Fibroblast of skin of scalp (primary cell): ENCODE measurements at regions not wholly inside any gene's neighbourhood (a gene's known extent, or its start where the extent isn't known, plus 50 kb on each side); places are given as distances from the start of the nearest gene placed in this dataset.
"Not testable (repeated sequence)": the region's sequence is repeated elsewhere in the genome, so short reads cannot be mapped to it uniquely, and the experiment has no call there.

ENCODE experiments used
- DNase-seq: peaks from one replicate; pipeline ENCODE4 v3.0.0-alpha.2; 2013

DNA sequence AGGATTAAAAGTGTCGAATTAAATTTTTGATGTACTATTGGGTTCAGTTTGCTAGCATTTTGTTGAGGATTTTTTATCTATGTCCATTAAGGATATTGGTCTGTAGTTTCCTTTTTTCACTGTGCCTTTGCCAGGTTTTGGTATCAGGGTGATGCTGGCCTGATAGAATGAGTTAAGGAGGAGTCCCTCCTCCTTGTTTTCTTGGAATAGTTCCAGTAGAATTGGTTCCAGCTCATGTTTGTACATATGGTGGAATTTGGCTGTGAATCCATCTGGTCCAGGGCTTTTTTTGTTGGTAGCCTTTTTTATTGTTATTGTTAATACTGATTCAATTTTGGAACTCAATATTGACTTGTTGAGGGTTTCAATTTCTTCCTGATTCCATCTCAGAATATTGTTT is 141.8 kb downstream of the SIM1 start:
- no peak for DNase-seq

DNA sequence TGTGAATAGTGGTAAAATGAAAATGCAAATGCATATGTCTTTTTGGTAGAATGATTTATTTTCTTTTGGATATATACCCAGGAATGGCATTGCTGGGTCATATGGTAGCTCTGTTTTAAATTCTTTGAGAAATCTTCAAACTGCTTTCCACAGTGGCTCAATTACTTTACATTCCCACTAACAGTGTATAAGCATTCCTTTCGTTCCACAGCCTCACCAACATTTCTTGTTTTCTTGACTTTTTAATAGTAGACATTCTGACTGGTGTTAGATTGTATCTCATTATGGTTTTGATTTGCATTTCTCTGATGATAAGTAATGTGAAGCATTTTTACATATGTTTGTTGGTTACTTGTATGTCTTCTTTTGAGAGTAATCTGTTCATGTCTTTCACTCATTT is 144.0 kb downstream of the SIM1 start:
- peak; percentile 61 for DNase-seq

DNA sequence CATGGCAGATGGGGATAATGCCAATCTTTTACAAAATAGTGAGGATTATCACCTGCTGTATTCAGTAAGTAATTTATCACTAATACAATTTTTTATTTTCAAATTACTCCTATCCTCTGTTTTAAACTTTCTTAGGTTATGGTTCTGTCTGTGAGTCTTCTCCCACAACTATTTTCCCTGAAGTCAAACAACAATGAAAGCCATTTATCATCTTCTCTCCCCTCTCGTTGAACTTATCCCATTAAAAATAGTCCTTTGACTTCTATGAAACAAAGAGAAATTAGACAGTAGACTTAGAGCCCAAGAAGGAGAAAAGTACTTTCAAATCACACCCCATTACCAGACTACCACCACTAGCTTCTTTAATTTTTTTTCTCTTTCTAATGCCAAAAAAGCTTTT is 147.7 kb downstream of the SIM1 start:
- DNase-seq: no peak

DNA sequence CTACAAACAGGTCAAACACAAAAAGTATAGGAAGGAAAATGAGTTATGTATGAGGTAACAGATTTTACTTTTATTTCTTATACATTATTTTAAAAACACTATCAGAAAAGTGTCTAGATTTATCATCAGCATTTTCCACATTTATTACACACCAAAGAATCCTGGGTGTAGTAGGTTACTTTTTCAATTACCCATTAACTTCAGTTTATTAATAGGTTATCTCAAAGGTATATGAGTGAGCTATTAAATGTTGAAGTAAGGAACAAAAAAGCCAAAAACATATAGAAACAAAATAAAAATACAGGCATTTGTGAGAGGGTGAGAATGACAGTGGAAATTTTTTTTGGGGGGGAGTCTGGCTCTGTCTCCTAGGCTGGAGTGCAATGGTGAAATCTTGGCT is 150.5 kb downstream of the SIM1 start:
- no peak for DNase-seq

DNA sequence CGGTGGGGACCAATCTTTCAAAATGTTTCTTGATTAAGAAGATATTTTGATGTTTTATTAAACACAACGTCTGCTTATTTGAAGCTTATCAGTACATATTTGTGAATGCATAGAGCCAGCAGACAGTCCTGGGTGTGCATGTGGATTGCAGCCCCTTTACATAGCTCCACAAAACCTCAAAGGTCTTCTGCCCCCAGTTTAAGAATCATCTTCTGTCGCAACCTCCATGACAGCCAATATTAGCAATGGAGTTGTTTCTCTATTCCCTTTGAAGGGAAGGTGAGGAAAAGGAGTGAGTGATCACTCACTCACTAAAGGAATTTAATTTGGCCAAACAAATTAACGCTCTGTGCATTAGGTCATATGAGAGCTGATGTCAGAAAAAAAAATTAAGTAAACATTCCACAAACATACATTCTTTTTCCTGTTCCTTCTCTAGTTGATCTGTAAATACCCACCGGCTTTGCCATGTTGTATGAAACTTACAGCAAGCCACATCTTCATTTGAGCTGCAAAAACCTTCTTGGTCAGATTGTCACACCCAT is 152.9 kb downstream of the SIM1 start:
- peak; percentile 62 for DNase-seq

DNA sequence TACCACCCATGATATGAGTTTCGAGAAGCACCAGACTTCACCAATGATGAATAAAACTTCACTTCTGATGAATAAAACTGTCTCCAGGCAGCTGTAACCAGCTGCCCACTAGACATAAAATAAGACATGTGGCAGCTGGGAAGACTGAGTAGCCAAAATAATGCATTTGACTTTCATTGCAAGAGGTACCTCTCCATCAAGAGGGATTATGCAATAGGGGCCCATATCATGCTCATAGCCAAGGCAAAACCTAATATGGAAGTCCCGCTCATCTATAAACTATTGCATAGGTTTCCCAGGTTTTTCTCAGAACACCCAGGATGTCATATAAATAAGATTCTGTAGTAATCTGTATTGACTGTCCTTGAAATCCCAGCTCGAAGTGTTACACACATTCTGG is 155.5 kb downstream of the SIM1 start:
- DNase-seq: no peak

DNA sequence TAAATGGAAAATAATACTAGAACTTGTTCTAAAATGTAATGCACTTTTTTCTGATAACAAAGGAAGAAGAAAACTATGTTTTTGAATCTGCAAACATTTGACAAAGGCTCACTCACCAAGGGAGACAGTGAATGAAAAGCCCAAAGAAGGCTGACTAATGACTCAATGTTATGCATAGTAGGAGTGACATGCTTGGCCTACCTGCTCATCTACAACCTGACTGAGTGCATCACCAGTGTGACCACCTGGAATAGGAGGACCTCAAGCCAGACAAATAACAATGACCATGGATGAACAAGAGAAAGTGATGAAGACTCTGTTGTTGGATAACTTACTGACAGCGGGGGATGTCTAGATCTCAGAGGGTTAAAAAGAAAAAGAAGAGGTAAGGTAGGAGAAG is 157.2 kb downstream of the SIM1 start:
- no peak for DNase-seq

DNA sequence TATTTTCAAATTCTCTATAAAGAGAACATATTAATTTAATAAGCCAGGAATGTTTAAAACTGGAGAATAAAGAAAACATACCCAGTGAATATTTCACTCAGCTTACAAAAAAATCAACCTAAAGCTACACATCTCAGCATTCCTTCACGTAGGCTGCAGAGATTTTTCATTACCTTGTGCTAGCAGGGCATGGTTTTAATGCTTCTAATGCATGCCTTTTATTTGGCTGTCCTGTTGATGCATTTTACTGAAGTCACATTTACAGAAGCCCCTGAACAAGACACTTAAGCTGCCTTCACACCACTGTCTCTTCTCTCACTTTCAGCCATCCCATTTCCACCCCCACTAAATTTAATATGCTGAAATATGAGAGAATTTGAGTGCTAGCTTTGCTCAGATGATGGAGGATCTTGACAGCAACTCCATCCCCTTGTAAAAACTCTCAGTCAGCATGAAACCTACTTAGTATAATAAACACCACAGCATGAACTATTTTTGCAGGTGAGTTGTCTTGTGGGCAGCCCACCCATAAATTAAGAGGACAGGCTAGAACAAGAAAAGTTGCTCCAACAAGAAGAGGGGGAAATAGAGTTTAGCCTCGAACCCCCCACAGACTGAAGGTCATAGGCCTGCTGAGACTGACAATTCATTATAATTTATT is 159.4 kb downstream of the SIM1 start:
- peak; percentile 67 for DNase-seq

DNA sequence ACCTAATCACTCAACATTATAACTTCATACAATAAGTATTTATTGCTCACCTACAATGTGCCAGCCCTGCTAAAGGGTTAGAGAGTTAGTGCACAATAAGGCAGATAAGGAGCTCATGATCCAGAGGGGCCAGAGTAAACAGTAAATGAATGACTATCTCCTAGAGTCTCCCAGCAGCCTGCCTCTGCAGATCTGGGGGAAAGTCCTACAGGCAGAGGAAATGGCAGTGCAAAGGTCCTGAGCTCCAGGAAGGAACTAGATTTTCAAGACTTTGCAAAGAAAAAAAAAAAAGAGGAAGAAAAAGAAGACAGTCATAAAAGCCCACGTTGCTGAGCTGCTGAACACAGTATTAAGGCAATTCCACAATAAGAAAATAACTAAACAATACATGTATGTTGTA is 160.1 kb downstream of the SIM1 start:
- no peak for DNase-seq

DNA sequence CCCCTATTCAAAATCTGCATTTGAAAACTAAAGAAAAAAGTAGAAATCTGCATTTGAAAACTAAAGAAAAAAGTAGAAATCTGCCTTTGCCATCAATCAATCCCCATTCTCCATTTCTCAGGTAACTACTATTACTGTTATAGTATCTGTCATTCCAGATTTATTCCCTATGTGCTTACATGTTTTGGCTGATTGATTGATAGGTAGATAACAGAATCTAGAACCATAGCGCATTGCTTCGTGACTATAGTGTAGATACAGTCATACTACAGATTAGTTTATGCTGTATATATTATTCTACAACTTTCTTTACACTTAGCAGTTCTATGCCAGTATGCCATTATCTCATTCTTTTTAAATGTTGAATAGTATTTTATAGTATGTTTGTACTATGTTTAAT is 163.0 kb downstream of the SIM1 start:
- DNase-seq: no peak

DNA sequence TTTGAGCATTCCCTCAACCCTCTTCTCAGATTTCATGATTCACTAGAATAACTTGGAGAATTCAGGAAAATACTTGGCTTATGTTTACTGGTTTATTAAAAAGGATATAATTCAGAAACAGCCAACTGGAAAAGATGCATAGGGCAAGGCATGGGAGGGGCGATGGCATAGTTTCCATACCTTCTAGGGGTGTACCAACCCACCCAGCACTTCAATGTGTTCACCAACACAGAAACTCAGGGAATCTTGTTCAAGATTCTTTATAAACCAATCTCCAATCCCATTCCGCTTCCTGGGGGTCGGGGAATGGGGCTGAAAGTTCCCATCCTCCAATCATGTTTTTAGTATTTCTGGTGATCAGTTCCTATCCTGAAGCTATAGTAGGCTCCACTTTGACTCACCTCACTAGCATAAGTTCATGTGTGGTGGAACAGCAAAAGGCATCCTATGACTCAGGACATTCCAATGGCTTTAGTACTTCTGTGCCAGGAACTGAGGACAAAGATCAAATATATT is 164.4 kb downstream of the SIM1 start:
- DNase-seq: peak; percentile 96

DNA sequence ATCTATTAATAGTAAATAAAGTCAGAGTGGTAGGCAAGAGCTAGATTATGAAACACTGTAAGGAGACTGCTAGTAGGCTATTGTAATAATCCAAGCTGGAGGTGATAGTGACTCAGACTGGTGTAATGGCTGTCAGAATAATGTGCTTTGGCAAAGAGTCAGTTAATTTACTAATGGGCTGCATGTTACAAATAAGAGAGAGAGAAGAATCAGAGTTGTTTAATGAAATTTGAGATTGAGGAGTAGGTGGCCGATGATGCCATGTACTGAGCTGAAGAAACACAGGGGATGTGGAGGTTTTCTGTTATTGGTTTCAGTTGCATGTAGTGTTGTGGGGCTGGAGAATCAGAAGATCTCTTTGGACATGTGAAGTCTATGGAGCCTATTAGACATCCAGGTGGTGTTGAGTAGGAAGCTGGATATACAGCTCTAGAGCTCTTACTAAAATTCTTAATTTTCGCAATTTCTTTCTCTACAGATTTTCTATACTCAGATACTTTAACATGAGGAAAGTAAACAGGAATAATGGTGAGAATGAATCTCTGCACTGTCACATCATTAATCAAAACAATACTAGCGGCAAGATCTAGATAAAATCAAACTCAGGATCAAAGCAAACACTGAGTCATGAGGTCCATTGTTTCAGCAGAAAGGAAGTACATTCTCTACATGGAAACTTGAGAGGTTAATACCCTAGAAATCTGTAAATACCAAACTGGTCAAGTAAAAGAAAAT is 167.7 kb downstream of the SIM1 start:
- peak; percentile 74 for DNase-seq

DNA sequence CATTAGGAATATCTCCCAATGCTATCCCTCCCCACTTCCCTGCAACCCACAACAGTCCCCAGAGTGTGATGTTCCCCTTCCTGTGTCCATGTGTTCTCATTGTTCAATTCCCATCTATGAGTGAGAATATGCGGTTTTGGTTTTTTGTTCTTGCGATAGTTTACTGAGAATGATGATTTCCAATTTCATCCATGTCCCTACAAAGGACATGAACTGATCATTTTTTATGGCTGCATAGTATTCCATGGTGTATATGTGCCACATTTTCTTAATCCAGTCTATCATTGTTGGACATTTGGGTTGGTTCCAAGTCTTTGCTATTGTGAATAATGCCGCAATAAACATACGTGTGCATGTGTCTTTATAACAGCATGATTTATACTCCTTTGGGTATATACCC is 169.5 kb downstream of the SIM1 start:
- not testable (repeated sequence) for DNase-seq

DNA sequence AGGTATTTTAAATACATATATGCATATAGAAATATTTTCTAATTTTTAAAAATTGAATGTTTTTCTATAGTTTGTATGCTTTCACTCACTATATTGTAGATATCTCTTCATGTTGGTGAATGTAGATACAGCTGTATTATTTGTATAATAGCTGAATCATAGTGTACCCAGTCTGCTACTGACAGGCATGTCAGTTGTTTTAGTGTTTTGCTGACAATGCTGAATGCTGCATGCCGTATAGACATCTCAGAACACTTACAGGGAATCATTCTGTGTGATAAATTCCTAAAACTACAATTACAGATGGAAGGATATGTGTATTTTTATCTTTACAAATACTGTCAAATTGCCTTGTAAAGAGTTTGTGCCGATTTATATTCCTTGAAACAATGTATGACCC is 175.4 kb downstream of the SIM1 start:
- DNase-seq: no peak

DNA sequence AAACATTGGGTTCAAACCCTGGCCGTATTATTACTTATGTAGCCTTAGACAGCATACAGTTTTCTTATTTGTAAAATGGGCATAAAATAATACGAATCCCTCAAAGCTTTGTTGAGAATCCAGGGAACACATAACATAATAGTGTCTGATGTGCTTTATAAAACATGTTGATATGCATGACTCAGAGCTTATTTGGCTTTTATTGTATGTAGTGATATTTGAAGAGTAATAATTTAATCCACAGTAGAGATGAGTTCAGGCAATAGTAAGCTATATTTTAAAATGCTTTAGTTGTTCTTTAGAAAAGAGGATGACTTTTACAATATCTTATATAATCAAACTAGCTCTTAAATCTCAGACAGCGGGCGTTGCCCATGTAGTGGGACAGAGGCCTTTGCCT is 176.4 kb downstream of the SIM1 start:
- no peak for DNase-seq

DNA sequence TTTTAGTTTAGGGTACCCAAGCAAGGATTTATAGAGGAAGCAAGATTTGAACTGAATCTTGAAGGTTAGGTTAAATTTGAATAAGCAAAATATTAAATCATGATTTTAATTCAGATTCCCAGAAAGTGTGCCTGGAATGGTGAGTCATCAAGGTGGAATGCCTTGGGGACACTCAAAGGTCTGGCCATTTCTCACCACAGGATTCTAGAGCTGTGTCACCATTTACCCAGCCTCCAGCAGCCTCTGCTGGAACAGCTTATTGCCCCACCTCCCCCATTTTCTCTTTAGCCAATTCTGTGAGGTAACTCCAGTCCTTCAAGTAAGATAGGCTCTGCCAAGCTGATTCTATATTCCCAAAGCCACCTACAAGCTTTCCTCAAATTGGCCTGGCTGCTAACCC is 181.4 kb downstream of the SIM1 start:
- DNase-seq: peak; percentile 84

DNA sequence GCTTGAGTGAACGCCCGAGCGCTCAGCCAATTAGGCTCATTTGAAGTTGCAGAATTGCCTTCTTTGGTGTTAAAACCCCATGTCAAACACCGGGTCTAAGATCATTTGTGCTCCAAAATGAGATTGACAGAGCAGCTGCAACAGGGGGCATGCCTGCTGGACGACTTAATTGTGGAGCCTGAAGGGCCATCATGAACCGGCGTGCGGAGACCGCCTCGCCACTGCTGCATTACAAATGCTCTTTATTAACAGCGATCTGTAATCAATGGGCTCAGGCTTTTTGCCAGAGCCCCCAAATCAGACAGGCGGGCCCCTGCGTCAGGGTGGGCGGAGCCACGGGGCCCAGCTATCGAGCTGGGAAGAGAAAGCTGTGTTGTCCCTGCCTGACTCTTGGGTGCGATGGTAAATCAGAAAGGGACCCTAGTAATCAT is 183.2 kb downstream of the SIM1 start:
- peak; percentile 32 for DNase-seq

DNA sequence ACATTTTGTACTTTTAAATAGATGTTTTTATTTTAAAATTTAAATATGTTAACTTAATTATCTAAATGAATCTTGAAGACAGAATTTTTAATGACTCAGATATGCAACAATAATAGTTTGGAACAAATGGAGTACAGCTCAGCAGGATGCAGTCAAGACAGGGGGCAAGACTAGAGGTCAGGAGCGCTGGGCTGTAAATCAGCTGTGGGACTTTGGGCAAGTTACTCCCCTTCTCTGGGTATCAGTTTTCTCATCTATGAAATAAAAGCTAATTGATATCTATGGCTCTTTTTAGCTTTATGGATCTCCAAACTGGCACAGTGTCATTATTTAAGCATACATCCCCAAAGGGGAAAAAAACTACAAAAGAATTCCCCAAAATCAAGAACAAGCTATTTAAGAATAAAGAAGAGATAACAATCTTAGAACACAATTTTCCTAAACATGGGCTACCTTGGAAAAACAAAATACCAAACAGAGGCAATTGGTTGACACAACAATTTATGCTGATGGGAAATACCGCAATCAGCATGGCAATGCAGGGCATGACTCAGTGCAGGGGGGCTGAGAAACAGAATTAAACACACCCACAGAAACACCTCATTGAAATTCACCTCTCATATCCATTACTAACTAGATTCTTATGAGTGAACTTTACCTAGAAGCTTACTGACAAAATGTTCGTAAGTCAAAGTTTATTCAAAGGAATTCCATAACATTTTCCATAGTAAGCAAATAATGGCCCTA is 188.2 kb downstream of the SIM1 start:
- no peak for DNase-seq

DNA sequence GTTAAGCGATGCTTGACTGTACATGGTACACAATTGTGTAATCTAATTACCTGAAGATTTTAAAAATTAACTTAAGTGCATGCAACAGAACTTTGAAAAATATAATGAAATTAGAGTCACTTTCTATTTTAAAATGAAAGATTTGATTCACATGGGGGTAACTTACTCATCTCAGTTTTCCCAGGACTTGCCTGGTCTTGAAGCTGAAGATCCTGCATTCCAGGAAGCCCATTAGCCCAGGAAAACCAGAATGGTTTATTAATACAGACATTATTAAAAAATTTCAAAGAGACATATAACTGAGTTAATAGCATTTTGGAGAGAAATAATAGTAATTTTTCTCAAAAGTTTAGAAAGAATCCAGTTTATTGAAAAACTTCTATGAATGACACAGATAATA is 190.6 kb downstream of the SIM1 start:
- no peak for DNase-seq

DNA sequence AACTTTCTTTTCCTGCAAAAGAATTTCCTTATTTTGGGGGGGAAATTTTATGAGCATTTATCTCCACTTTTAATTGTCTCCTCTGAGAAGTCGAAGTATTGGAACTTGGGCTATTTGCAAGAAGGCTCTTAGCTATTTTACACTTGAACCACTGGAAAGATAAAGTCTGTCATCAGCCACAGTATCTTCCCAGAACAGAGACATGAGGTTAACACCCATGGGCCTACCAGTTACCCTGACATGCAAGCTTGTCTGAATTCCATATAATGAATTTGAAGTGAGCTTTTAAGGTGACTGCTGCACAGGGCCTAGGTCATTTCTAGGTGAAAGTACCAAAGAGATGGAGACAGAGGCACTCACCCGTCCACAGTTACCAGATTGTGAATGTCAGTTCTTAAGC is 193.1 kb downstream of the SIM1 start:
- peak; percentile 25 for DNase-seq

DNA sequence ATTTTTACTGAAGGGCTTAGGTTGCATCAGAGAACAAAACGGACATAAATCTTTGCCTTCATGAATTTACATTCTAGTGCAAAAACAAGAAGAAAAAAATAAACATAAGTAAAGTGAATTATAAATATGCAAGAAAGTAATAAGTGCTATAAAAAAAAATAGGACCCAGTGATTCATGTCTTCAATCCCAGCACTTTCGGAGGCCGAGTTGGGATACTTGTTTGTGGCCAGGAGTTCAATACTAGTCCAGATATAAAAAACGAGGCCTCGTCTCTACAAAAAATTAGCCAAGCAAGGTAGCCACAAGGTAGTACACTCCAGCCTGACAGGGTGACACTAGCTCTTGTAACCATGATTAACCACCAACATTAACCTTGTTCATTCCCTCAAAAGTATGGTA is 193.5 kb downstream of the SIM1 start:
- no peak for DNase-seq

DNA sequence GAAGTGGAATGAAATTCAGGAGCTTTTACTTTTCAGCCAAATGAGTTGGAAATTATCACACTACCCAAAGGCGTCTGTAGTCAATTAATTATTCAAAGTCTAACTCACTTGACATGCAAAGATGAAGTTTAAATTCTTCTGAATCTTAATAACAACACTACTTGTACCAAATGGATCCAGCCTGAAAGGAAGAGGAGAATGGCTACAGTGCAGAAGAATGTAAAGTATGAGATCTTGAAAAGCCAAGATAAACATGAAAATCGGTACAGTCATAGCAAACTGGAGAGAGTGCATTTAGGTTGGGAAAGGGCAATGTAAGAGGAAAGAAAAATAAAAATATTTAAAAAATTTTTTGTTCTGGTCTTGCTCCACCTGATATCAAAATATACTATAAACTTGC is 195.5 kb downstream of the SIM1 start:
- peak; percentile 92 for DNase-seq

DNA sequence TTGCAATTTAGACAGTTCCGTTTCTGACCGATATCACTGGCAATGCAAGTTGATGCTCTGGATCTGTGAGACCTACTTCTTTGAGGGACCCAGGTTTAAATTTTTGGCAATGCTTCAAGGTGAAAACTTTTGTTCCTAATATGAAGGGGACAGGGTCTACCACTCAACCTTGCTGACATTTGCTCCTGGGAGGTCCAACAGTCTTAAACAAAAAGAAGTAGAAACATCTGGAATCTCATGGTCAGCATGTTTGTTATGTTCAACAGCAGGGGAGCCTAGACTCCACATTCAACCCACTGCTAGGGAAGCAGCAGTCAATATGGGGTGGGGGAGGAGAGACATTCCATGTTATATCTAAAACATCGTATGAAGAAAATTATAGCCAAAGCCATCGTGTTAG is 196.4 kb downstream of the SIM1 start:
- DNase-seq: peak; percentile 64
